Osteocyte (in vitro differentiated cells): ENCODE measurements at regions not wholly inside any gene's neighbourhood (a gene's known extent, or its start where the extent isn't known, plus 50 kb on each side); places are given as distances from the start of the nearest gene placed in this dataset.
"Not testable (repeated sequence)": the region's sequence is repeated elsewhere in the genome, so short reads cannot be mapped to it uniquely, and the experiment has no call there.

Experiments used
- DNase-seq: peaks from one replicate; pipeline ENCODE4 v3.0.0; 2021; ENCODE audit warnings: mixed read lengths; ENCODE audit not compliant: unreplicated experiment; ENCODE audit errors: extremely low spot score
- H3K27ac Mint-ChIP-seq: one replicate; pipeline ENCODE4 v1.8.0; 2021; ENCODE audit warnings: mild to moderate bottlenecking, mixed read lengths; ENCODE audit not compliant: unreplicated experiment
- H3K27me3 Mint-ChIP-seq: one replicate; pipeline ENCODE4 v1.8.0; 2021; ENCODE audit warnings: mixed read lengths; ENCODE audit not compliant: unreplicated experiment
- H3K36me3 Mint-ChIP-seq: one replicate; pipeline ENCODE4 v1.8.0; 2021; ENCODE audit warnings: mixed read lengths; ENCODE audit not compliant: unreplicated experiment
- H3K4me1 Mint-ChIP-seq: one replicate; pipeline ENCODE4 v1.8.0; 2021; ENCODE audit warnings: mixed read lengths; ENCODE audit not compliant: unreplicated experiment
- H3K4me3 Mint-ChIP-seq: one replicate; pipeline ENCODE4 v1.8.0; 2021; ENCODE audit warnings: mild to moderate bottlenecking, moderate library complexity, mixed read lengths; ENCODE audit not compliant: unreplicated experiment
- H3K9me3 Mint-ChIP-seq: one replicate; pipeline ENCODE4 v1.8.0; 2021; ENCODE audit warnings: mixed read lengths; ENCODE audit not compliant: unreplicated experiment
- TF ChIP-seq, protein P1 (sequence below): fragments of 200-600 bp; sonication (generic); IDR thresholded peaks from 2 replicates; pipeline ENCODE4 v1.5.0; 2021; ENCODE audit warnings: antibody characterized with exemption, mild to moderate bottlenecking, moderate library complexity

DNA sequence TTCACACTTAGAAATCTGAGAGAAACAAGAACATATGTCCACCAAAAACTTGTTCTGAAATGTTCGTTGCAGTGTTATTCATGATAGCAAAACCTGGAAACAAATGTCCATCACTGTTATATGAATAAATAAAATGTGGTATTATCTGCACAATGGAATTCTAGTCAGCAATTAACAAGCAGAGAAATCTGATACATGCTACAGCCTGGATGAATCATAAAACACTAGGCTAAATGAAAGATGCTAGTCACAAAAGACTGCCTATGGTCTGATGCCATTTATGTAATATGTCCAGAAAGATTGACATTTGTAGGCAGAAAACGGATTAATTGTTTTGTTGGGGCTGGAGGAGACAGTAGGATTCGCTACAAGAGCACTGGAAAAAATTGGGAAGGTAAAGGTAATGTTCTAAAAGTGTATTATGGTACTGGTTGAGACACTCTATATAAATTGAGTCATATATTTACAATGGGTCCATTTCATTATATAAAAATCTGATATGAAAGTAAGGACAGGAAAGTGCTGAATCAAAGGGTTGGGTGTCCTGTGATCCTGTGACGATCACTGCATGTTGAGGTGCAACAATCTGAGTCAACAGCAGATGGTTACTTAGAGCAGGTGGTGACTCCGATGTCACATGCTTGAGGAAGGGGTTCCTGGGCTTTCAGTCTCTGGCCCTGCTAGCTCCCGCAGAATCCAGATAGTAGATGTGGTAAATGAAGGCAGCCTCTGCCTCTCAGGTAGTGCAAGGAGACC lies 102.1 kb upstream of the NBPF4 start:
- Mint-ChIP-seq H3K27ac (no peak overlapping the region), H3K9me3 (no peaks in the 10 kb centered on the region), H3K36me3 (no peaks in the 10 kb centered on the region), H3K27me3 (peaks cover 3% of the 10 kb centered on the region), H3K4me1 (no peaks in the 10 kb centered on the region), H3K4me3 (no peak overlapping the region)
- DNase-seq = no peak
- TF ChIP-seq, protein P1, sequence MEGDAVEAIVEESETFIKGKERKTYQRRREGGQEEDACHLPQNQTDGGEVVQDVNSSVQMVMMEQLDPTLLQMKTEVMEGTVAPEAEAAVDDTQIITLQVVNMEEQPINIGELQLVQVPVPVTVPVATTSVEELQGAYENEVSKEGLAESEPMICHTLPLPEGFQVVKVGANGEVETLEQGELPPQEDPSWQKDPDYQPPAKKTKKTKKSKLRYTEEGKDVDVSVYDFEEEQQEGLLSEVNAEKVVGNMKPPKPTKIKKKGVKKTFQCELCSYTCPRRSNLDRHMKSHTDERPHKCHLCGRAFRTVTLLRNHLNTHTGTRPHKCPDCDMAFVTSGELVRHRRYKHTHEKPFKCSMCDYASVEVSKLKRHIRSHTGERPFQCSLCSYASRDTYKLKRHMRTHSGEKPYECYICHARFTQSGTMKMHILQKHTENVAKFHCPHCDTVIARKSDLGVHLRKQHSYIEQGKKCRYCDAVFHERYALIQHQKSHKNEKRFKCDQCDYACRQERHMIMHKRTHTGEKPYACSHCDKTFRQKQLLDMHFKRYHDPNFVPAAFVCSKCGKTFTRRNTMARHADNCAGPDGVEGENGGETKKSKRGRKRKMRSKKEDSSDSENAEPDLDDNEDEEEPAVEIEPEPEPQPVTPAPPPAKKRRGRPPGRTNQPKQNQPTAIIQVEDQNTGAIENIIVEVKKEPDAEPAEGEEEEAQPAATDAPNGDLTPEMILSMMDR = no peak

DNA sequence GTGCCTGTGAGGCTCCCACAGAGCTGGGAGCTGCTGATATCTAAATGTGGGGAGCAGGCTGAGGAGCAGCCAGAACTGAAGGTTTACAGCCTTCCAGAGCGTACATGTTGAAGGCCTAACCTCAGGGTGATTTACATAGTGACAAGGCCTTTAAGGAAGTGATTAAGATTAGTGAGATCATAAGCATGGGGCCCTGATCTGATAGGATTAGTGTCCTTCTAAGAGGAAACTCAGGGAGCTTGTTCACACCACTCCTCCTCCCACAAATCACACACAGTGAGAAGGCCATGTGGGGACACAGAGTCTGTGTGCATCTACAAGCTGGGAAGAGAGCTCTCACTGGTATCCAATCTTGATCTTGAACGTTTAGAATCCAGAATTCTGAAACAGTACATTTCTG lies 92.3 kb upstream of the NBPF6 start:
- Mint-ChIP-seq H3K27ac (no peak overlapping the region), H3K4me1 (no peaks in the 10 kb centered on the region), H3K9me3 (peaks cover 5% of the 10 kb centered on the region), H3K36me3 (no peaks in the 10 kb centered on the region), H3K27me3 (peaks cover 3% of the 10 kb centered on the region), H3K4me3 (no peak overlapping the region)
- DNase-seq = no peak
- TF ChIP-seq, protein P1 = no peak

DNA sequence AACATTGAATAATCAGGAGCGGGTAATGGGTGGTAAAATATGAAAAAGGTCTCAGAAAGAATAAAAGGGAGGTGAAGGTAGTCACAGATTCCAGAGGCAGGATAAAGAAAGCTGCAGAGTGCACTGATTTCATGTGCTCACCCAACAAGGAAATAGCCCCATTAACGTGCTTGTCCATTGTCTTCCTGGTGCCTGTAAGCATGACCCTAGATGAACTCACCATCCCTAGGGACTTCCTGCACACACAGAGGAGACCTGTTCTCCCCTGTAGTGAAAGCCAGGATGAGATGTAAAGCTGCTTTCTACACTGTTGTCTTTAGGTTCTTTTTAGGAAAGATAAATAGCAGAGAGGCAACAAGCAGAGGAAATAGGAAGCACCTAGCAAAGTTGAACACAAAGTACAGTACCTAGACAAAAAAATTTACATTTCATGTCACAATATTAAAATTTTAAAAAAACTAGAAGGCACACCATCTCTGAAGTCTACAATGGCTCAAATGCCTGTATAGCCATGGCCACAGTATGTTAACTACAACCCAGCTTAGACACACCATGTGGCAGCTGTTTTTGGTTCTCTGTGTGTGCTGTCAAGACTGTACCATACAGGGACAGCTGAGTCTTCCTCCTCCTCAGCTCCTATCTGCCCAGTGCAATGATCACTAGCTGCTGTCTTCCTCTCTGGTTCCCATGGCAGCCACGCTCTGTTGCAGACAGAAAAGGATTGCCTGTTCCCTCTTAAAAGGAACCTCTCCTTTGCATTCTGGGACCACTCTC lies 69.9 kb upstream of the NBPF6 start:
- not testable (repeated sequence) for H3K9me3 Mint-ChIP-seq, DNase-seq, H3K27me3 Mint-ChIP-seq

More for the DNA sequence above, 69.9 kb upstream of the NBPF6 start:
- not testable (repeated sequence) for H3K4me1 Mint-ChIP-seq, H3K4me3 Mint-ChIP-seq, H3K36me3 Mint-ChIP-seq, H3K27ac Mint-ChIP-seq
